Stimulated activated naive CD8-positive, alpha-beta T cell treated with anti-CD3 and anti-CD28 coated beads, Interleukin-15, amount 100 ng/mL, for 72 hours (primary cell): ENCODE measurements at regions not wholly inside any gene's neighbourhood (a gene's known extent, or its start where the extent isn't known, plus 50 kb on each side); places are given as distances from the start of the nearest gene placed in this dataset.

Experiments used
- ATAC-seq: fragments of 150-1000 bp; cut with Tn5 transposase; 2 replicates; pipeline ENCODE4 v1.10.0; 2021; ENCODE audit warnings: mild to moderate bottlenecking, moderate library complexity
- DNase-seq, 2 donors: peaks; one replicate each; pipeline ENCODE4 v3.0.0; 2021 to 2022
- H3K27ac Mint-ChIP-seq, 2 donors: one replicate each; pipeline ENCODE4 v1.8.0; 2022; ENCODE audit warnings: mild to moderate bottlenecking in 2 of 2, mixed read lengths in 2 of 2, moderate library complexity in 2 of 2
- H3K27me3 Mint-ChIP-seq: one replicate; pipeline ENCODE4 v1.8.0; 2022; ENCODE audit warnings: mixed read lengths
- H3K4me1 Mint-ChIP-seq: one replicate; pipeline ENCODE4 v1.8.0; 2022; ENCODE audit warnings: mild to moderate bottlenecking, mixed read lengths
- H3K4me3 Mint-ChIP-seq, 2 donors: one replicate each; pipeline ENCODE4 v1.8.0; 2022; ENCODE audit warnings: mild to moderate bottlenecking in 2 of 2, mixed read lengths in 2 of 2, moderate library complexity in 1 of 2
- H3K9me3 Mint-ChIP-seq, 2 donors: one replicate each; pipeline ENCODE4 v1.8.0; 2022; ENCODE audit warnings: mixed read lengths in 2 of 2

- Mint-ChIP-seq H3K27me3 (no peaks in the 10 kb centered on the region), H3K27ac (no peak overlapping the region), H3K4me3 (no peak overlapping the region), H3K4me1 (no peaks in the 10 kb centered on the region), H3K9me3 (peaks cover 9 to 15% of the 10 kb centered on the region in 2 donors)
- DNase-seq (no peak), ATAC-seq (no peak)
Observed at GRCh38 chr7:46812101-46812675, 769.7 kb downstream of the TNS3 start.

DNA sequence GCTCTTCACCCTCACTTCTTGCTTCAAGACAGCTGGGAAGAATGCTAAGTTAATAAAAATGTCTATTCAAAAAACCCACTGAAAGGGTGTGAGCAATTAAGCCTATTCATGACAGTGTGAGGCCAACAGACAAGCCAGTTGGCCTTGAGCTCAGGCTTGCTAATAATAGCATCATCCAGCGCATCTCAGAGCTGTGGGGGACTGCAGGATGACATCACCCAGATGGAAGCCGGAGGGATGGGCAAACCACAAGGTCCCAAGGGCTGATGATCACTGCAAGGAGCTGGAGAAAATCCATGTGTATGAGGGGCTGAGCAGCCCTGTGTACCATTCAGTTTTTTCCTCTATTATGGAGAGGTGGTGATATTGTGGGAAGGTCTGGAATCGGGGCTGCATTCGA is 770.4 kb downstream of the TNS3 start:
- Mint-ChIP-seq H3K9me3 (peaks cover 9 to 21% of the 10 kb centered on the region in 2 donors), H3K4me1 (no peaks in the 10 kb centered on the region)

GRCh38 chr7:46810986-46811385 is 770.9 kb downstream of the TNS3 start:
- no peak for ATAC-seq
- no peak overlapping the region for H3K27ac Mint-ChIP-seq
- DNase-seq: no peak
- H3K9me3 Mint-ChIP-seq: peaks cover 9 to 21% of the 10 kb centered on the region in 2 donors
- H3K4me3 Mint-ChIP-seq: no peak overlapping the region
- no peaks in the 10 kb centered on the region for H3K4me1 Mint-ChIP-seq
- H3K27me3 Mint-ChIP-seq: no peaks in the 10 kb centered on the region

More for the DNA sequence above, 770.4 kb downstream of the TNS3 start:
- no peak overlapping the region for H3K27ac Mint-ChIP-seq
- no peak overlapping the region for H3K4me3 Mint-ChIP-seq
- H3K27me3 Mint-ChIP-seq: no peaks in the 10 kb centered on the region
- ATAC-seq: no peak
- DNase-seq: no peak

- H3K27ac Mint-ChIP-seq: no peak overlapping the region
- ATAC-seq (no peak), DNase-seq (no peak)
- no peak overlapping the region for H3K4me3 Mint-ChIP-seq
- H3K4me1 Mint-ChIP-seq: no peaks in the 10 kb centered on the region
- peaks cover 9 to 18% of the 10 kb centered on the region in 2 donors for H3K9me3 Mint-ChIP-seq
- H3K27me3 Mint-ChIP-seq: no peaks in the 10 kb centered on the region
Observed at GRCh38 chr7:46809886-46810285, 772.0 kb downstream of the TNS3 start.

DNA sequence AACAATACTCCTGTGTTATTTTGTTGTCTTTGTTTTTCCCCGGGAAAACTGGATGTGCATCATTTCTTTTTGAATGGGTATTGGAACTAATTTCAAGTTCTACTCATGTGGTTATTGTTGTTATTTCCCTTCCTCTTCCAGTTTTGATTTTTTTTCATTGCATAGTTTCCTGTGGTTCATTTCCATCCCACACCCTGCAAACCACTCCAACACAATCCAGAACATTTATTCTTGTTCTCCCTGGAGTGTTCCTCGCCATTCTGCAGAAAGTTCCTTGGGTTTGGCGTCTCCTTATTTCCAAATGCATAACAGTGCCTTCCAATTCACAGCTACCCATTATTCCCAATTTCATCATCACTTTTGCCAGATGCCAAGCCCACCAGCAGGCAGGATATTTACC is 775.1 kb downstream of the TNS3 start:
- Mint-ChIP-seq H3K27me3 (no peaks in the 10 kb centered on the region), H3K4me3 (no peak overlapping the region), H3K4me1 (no peaks in the 10 kb centered on the region), H3K9me3 (peaks cover 13 to 17% of the 10 kb centered on the region in 2 donors), H3K27ac (no peak overlapping the region)
- no peak for ATAC-seq
- DNase-seq: no peak

DNA sequence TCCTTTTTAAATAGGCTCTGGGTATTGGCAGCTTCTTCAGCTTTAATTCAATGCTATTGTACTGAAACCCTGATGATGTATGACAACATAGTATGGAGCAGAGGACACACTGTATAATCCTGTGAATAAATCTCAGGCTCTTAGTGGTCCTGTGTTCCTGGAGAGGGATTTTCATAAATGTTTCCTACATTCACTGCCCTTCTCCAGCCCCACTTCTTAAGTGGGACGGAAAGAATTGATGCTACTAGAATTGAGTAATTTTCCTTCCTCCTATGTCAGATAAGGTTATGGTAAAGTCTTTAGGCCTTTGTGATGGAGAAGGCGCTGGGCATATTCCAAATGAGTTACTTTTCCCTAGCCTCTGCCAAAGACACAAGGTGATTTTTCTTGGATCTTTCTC is 779.4 kb downstream of the TNS3 start:
- Mint-ChIP-seq H3K4me1 (no peaks in the 10 kb centered on the region), H3K27me3 (no peaks in the 10 kb centered on the region), H3K27ac (no peak overlapping the region), H3K9me3 (peaks cover 13 to 23% of the 10 kb centered on the region in 2 donors), H3K4me3 (no peak overlapping the region)
- DNase-seq: no peak
- no peak for ATAC-seq

GRCh38 chr7:46791188-46791587 is 790.7 kb downstream of the TNS3 start:
- ATAC-seq: no peak
- peaks cover 0 to 7% of the 10 kb centered on the region in 2 donors for H3K9me3 Mint-ChIP-seq
- H3K27me3 Mint-ChIP-seq: no peaks in the 10 kb centered on the region
- no peak overlapping the region for H3K27ac Mint-ChIP-seq
- DNase-seq: no peak
- no peaks in the 10 kb centered on the region for H3K4me1 Mint-ChIP-seq
- H3K4me3 Mint-ChIP-seq: no peak overlapping the region

DNA sequence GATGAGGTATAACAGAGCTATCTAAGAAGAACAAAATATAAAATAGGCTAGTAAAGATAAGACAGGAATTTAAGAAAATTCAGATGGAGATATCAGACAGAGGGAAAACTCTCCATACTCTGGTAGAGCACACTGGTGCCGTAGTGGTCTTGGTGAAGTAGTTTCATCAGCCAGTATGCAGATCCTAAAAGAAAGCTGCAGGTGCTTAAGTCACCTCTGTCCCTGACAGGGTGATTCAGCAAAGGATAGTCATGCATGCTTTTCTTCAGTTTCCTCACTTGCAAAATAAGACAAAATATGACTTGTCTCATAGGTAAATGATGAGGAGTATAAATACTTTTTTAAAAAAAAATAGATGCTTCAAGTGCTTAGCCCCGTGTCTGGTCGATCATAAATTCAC is 794.9 kb downstream of the TNS3 start:
- DNase-seq: no peak
- H3K27ac Mint-ChIP-seq: no peak overlapping the region
- ATAC-seq: no peak
- no peak overlapping the region for H3K4me3 Mint-ChIP-seq
- no peaks in the 10 kb centered on the region for H3K9me3 Mint-ChIP-seq
- no peaks in the 10 kb centered on the region for H3K4me1 Mint-ChIP-seq
- no peaks in the 10 kb centered on the region for H3K27me3 Mint-ChIP-seq

DNA sequence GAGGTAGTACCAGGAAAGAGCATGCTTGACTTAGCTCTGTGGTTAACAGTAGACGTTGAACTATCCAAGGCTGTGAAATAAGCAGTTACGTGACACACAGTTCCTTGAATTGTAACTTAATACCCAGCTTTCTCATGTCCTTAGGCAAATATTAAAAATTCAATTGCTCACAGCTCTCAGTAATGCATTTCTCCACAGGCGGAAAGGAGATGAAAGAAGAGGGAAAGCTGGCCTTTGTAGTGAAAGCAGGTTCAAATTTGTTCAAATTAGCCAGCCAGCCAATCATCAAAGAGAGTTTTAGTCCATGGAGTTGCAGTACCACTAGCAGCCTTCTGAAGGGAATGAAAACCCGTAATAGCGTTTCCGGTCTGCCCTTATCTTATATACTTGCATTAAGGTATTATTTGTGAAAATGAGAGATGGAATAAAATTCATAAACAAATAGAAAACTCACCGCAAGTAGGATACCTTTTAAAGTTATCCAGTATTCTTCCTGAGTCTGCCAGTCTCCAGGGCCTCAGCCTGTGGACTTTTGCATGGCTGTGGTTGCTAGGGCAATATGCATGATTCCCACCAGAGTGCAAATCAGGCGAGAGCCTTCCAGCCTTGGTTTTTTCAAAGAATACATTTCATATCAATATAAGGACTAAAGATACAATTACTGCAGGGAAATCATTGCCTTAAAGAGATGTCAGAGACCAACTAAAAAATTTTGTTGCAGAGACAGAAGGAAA is 795.5 kb downstream of the TNS3 start:
- Mint-ChIP-seq H3K27ac (no peak overlapping the region), H3K4me1 (no peaks in the 10 kb centered on the region), H3K9me3 (peaks cover 3% of the 10 kb centered on the region in 2 donors), H3K4me3 (no peak overlapping the region), H3K27me3 (no peaks in the 10 kb centered on the region)
- DNase-seq (no peak), ATAC-seq (no peak)

GRCh38 chr7:46784732-46785131 is 797.2 kb downstream of the TNS3 start:
- H3K4me3 Mint-ChIP-seq: no peak overlapping the region
- H3K4me1 Mint-ChIP-seq: no peaks in the 10 kb centered on the region
- ATAC-seq (no peak), DNase-seq (no peak)
- H3K9me3 Mint-ChIP-seq: peaks cover 6 to 18% of the 10 kb centered on the region in 2 donors
- no peak overlapping the region for H3K27ac Mint-ChIP-seq
- H3K27me3 Mint-ChIP-seq: no peaks in the 10 kb centered on the region

GRCh38 chr7:46781901-46782439 is 799.9 kb downstream of the TNS3 start:
- peaks cover 12 to 36% of the 10 kb centered on the region in 2 donors for H3K9me3 Mint-ChIP-seq
- H3K27ac Mint-ChIP-seq: no peak overlapping the region
- no peak overlapping the region for H3K4me3 Mint-ChIP-seq
- H3K27me3 Mint-ChIP-seq: no peaks in the 10 kb centered on the region
- no peaks in the 10 kb centered on the region for H3K4me1 Mint-ChIP-seq
- no peak for DNase-seq
- no peak for ATAC-seq

GRCh38 chr7:46776790-46777189 is 805.1 kb downstream of the TNS3 start:
- DNase-seq (no peak), ATAC-seq (no peak)
- Mint-ChIP-seq H3K4me3 (no peak overlapping the region), H3K4me1 (no peaks in the 10 kb centered on the region), H3K9me3 (peaks cover 18 to 36% of the 10 kb centered on the region in 2 donors), H3K27me3 (no peaks in the 10 kb centered on the region), H3K27ac (no peak overlapping the region)

DNA sequence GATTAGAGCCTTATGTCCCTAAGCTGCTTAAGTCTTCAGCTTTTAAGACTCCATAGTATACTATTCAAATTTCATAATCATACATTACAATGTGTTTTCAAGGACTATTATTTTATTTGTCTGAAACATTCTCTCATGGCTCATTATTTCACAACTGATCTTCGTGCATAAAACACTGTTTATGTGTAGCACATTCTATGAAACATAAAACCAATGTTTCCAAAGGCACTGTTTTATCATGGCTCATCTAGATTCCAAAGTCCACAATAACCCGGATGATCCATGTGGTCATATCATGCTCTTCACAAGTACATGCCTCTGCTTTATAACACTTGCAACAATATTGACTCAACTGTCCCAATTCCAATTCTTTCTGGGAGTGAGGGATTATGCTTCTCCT is 806.1 kb downstream of the TNS3 start:
- Mint-ChIP-seq H3K27me3 (no peaks in the 10 kb centered on the region), H3K27ac (peak overlapping the region in 1 of 2 donors; percentile 44), H3K4me3 (no peak overlapping the region), H3K4me1 (no peaks in the 10 kb centered on the region), H3K9me3 (peaks cover 12 to 29% of the 10 kb centered on the region in 2 donors)
- no peak for ATAC-seq
- no peak for DNase-seq

- Mint-ChIP-seq H3K27ac (no peak overlapping the region), H3K4me3 (no peak overlapping the region), H3K9me3 (peaks cover 12 to 21% of the 10 kb centered on the region in 2 donors), H3K4me1 (no peaks in the 10 kb centered on the region), H3K27me3 (no peaks in the 10 kb centered on the region)
- no peak for ATAC-seq
- no peak for DNase-seq
Observed at GRCh38 chr7:46775020-46775419, 806.9 kb downstream of the TNS3 start.

DNA sequence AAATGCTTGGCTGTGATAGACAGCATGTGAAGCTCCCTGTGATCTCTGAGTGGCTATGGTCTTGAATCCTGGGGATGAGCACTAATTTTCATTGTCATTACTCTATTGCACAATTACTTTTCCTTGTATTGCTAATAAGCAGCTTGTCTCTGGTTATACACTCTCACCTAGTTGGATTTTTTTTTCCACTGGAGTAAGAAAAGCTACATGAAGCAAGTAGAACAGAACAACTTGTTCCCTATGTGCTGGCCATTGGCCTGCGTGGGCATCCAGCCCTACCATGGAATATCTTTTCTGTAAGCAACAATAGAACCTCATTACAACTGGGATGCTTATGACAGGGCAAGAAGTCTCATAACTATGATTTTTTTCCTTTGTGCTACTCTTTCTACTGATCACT is 807.4 kb downstream of the TNS3 start:
- no peak for DNase-seq
- no peak for ATAC-seq
- Mint-ChIP-seq H3K27ac (no peak overlapping the region), H3K9me3 (peaks cover 13 to 19% of the 10 kb centered on the region in 2 donors), H3K4me3 (no peak overlapping the region), H3K4me1 (no peaks in the 10 kb centered on the region), H3K27me3 (no peaks in the 10 kb centered on the region)

GRCh38 chr7:46772776-46773175 is 809.1 kb downstream of the TNS3 start:
- no peaks in the 10 kb centered on the region for H3K27me3 Mint-ChIP-seq
- peaks cover 14 to 16% of the 10 kb centered on the region in 2 donors for H3K9me3 Mint-ChIP-seq

More at GRCh38 chr7:46772776-46773175, 809.1 kb downstream of the TNS3 start:
- H3K4me1 Mint-ChIP-seq: no peaks in the 10 kb centered on the region
- DNase-seq (no peak), ATAC-seq (no peak)
- no peak overlapping the region for H3K4me3 Mint-ChIP-seq
- no peak overlapping the region for H3K27ac Mint-ChIP-seq
